GM19467 (cell line): ENCODE measurements at regions not wholly inside any gene's neighbourhood (a gene's known extent, or its start where the extent isn't known, plus 50 kb on each side); places are given as distances from the start of the nearest gene placed in this dataset.
"Not testable (repeated sequence)": the region's sequence is repeated elsewhere in the genome, so short reads cannot be mapped to it uniquely, and the experiment has no call there.

Source experiments
- ATAC-seq: cut with Tn5 transposase; IDR thresholded peaks from one replicate; pipeline ENCODE4 v1.9.1; 2021; ENCODE audit warnings: mild to moderate bottlenecking, moderate library complexity; ENCODE audit not compliant: unreplicated experiment

- ATAC-seq: not testable (repeated sequence)
These were observed 165.1 kb downstream of the IER5 start for GRCh38 chr1:181253601-181254000.

DNA sequence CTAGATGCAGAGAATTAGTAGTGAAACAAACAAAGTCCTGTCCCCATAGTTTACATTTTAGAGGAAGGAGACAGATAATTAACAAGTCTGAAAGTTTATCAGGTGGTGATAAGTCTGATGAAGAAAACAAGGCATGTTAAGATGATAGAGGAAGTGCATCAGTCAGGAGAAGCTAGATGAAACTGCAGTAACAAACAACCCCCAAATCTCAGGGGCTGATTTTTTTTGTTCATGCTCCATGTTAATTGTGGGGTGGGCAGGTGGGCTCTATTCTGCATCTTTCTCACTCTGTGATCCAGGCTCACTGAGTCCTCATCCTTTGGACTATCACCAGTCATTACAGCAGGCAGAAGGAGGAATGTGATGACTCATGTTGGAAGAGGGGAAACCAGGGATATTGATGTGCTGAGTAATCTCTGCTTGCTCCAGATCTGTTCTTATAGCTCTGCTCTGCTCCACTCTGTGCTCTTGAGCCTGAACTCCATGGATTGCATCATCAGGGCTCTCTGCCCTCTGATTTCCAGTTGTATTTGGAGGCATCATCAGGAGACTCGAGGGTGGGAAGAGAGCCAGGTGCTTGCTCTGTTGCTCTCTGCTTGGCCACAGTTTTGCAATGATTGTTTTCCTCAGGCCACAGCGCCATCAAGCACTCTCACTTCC, 166.9 kb downstream of the IER5 start:
- no peak for ATAC-seq

GRCh38 chr1:181257117-181257516, 168.6 kb downstream of the IER5 start:
- peak; percentile 86 for ATAC-seq

DNA sequence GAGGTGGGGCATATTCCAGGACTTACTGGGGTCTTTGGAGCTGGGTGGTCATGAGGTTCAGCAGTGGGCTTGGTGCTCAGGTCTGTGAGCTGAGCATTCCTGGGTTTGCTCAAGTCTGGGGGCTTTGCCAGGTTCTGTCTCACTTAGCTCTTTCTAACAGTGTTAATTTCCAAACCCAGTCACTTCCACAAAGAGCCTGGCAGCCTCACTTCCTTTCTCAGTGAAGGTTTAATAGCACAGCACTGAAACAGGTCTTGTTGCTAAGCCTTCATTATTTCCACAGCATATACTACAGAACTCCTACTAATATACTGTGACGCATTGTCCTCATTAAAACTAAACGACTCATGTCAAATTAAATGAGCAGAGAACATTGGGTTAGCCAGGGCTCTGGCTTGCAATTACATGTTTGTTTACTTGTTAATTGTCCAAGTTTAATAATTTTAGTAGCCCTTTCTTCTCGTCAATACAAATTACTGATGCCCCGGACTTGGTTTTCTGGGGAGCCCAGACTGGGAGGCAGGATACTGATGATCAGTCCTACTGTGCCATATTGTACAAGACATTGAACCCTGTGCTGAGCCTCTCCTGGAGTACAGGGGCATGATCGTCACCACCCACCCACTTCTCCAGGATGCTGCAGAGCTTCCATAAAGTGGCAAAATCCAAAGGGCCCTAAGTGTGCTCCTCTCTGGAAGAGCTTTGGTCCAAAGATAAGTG, 170.7 kb downstream of the IER5 start:
- no peak for ATAC-seq

GRCh38 chr1:181260271-181260670, 171.8 kb downstream of the IER5 start:
- no peak for ATAC-seq

DNA sequence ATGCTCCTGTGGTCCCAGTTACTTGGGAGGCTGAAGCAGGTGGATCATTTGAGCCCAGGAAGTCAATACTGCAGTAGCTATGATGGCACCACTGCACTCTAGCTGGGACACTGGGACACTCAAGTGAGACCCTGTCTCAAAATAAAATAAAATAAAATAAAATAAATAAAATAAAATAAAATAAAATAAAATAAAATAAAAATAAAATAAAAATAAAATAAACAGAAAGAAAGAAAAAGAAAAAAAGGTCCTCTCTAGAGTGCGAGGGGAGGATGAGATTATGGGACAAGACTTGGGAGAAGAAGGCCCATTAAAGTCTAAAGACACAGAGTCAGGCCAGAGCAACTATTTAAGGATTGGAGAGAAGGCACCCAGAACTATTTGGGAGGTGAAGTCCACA, 172.5 kb downstream of the IER5 start:
- ATAC-seq: no peak

- ATAC-seq: no peak
These were observed 173.6 kb downstream of the IER5 start for GRCh38 chr1:181262069-181262468.

- ATAC-seq: no peak
These were observed 174.9 kb downstream of the IER5 start for GRCh38 chr1:181263444-181263843.

GRCh38 chr1:181264821-181265220, 176.3 kb downstream of the IER5 start:
- no peak for ATAC-seq

DNA sequence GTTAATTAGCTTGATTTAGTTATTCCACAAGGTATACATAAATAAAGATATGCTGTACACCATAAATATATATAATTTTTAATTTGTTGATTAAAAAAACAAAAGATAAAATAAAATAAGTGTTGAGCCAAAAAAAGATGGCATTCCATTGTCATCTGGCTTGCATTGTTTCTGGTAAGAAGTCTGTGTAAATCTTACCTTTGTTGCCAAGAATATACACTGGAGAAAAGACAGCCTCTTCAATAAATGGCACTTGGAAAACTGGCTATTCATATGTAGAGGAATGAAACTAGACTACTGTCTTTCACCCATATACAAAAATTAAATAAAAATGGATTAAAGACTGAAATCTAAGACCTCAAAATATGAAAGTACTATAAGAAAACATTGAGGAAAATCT, 196.5 kb downstream of the IER5 start:
- ATAC-seq: no peak

DNA sequence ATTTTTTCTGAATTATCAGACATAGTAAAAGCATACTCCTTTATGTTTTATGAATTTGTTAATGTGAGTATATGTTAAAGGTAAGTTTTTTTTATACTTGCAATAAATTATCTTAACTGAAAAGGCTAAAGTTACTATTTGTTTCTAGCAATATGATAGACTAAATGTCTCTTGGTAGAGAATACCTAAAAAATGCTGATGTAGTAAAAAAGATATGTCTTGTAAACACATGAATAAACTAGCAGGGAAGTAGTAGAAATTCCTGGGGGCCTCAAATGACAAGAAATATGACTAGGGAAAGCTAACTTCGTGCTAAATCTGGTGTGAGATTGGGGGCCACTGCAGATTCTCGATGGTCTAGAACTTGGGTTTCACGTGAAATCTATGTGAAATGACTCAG, 188.1 kb upstream of the CACNA1E start:
- no peak for ATAC-seq

DNA sequence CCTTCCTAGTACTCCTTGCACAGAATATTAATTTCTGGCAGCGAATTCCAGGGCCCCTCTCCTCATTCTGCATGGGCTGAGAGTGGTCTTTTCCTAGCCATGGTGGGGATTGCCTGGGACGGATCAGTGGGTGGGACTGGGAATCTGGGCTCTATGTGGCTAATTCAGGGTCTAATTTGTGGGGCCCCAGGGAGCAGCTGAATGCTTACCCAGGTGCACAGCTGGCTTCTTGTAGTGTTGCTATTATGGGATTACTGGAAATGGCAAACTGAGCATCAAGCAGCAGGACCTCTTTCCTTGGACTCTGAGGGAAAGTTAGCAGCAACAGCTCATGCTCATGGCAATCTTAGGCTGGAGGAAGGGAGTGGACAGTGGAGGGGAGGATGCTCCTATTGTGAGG, 187.1 kb upstream of the CACNA1E start:
- no peak for ATAC-seq

- no peak for ATAC-seq
These were observed 175.2 kb upstream of the CACNA1E start for GRCh38 chr1:181308098-181308497.

GRCh38 chr1:181310560-181310959, 172.8 kb upstream of the CACNA1E start:
- no peak for ATAC-seq

- ATAC-seq: no peak
These were observed 170.4 kb upstream of the CACNA1E start for GRCh38 chr1:181312946-181313345.

DNA sequence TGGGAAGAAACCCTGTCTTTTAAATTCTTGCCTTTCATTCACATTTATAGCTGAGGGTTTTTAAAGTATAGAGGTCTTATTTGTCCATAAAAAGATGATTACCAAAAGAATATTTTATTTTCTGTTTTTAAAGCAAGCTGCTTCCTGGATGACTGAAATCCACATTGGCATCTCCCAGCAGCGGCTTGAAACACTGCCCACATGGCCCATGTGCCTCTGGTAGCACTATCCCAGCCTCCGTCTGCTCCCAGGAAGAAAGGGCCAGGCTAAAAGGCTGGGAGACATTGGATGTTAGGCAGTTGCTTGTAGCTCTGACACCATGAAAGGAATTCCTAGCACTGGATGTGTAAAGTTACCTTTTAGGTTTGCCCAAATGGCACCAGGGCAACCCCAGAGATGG, 169.9 kb upstream of the CACNA1E start:
- ATAC-seq: no peak

DNA sequence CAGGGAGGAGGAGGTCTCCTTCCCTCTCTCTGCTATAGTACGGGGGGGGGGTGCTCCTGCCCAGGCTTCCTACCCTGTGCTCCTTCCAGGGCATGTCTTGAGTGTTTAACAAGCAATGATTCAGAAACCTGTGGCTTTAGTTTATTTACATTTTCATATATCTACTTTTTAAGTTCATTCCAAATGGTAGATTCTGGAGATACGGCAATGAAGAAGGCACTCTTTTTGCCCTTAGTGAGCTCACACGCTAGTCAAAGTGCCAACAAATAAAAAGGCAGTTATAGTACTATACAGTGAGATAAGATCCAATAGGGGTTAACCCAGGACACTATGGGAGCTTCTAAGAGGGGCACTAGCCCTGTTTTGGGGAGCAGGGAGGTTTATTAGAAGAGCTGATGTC, 169.3 kb upstream of the CACNA1E start:
- ATAC-seq: no peak

DNA sequence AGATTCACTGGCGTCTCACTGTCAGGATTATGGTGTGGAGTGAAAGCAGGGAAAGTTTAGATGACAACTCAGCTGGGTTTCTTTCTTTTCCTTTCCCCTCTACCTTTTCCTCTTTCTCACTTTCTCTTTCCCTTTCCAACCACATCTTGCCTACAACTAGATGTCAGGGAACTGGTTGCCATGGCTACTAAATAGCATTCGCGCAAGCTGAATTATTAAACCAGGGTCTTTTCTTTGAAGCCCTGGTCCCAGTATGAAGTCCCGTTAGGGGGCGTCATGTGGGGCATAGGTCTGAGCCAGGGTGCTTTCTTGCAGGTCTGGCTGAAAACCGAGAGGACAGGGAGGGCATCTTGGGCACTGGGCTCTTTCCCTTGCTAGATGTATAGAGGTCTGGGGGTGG, 168.4 kb upstream of the CACNA1E start:
- no peak for ATAC-seq

- no peak for ATAC-seq
These were observed 165.9 kb upstream of the CACNA1E start for GRCh38 chr1:181317261-181317930.

DNA sequence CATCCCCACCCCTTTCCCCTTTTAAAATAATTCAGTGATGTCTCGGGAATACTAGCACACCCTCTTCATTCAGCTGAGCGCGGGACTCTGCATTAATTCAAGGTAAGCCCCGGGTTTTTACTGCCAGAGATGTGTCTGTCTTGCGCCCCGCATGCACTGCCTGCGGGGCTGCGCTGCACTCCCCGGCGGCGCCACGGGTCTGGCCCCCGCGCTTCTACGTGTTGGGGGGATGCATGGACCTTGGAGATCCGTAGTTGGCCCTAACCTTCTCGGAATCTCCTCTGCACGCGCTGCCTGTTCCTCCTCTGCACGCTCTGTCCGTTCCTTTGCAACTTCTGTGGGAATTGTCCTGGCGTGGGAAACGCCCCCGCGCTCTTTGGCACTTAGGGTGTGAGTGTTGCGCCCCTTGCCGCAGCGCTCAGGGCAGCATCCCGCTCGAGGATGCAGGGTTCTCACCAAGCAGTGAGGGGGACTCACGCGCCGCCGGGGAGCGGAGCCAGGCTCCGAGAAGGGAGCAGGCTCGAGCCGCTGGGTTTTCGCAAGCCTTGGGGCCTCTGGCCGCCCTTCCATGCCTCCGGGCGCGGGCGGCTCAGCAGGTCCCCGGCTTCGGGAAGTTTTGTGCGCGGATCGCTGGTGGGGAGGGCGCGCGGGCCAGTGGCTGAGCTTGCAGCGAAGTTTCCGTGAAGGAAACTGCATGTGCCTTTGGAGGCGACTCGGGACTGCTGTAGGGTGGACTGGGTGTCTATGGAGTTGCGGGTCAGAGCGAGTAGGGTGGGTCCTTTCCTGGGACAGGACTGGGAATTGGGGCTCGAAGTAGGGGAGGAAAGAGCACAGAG, 165.1 kb upstream of the CACNA1E start:
- no peak for ATAC-seq

GRCh38 chr1:181318858-181319235, 164.5 kb upstream of the CACNA1E start:
- no peak for ATAC-seq
